Stimulated activated CD4-positive, alpha-beta T cell treated with anti-CD3 and anti-CD28 coated beads, Interleukin-15, amount 100 ng/mL, for 48 hours (primary cell): ENCODE measurements at regions not wholly inside any gene's neighbourhood (a gene's known extent, or its start where the extent isn't known, plus 50 kb on each side); places are given as distances from the start of the nearest gene placed in this dataset.

Experiments used
- DNase-seq, 2 donors: peaks; one replicate each; pipeline ENCODE4 v3.0.0-alpha.2; 2020; ENCODE audit warnings: low read depth in 2 of 2

GRCh38 chr17:12438212-12438611 lies 227.5 kb upstream of the MYOCD start:
- no peak for DNase-seq

DNA sequence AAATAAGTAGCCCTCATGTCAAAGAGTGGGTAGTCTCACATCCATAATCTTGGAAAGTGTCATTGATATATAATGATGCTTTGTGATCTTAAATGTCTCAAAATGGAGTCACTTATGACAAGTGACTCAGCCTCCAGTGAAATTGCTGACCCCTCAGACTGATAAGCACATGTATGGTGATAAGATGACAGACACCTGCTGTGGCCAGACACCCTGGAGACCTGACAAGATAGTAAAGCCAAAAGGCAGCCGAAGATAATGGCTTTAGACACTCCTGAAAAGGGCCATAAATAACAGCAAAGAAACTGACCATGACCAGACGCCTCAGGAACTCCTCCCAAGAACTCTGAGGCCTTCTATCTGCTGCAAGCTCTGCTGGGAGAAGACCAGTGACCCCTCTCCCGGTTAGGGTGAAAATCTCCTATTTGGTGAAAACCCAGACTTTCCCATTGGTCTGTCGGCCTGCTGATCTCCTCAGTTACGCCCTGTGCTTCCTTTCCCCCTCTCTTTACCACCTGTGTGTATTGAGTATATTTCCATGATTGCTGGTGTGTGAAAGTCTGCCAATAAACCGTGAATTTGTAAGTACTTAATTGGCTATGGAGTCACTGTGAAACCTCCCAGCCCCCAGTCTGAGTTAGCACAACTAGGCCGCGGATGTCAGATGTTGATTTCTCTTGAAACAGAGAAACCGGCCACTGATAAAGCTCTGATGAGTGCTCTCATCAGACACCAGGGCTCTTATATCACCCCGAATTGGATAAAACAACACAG lies 226.7 kb upstream of the MYOCD start:
- no peak for DNase-seq

DNA sequence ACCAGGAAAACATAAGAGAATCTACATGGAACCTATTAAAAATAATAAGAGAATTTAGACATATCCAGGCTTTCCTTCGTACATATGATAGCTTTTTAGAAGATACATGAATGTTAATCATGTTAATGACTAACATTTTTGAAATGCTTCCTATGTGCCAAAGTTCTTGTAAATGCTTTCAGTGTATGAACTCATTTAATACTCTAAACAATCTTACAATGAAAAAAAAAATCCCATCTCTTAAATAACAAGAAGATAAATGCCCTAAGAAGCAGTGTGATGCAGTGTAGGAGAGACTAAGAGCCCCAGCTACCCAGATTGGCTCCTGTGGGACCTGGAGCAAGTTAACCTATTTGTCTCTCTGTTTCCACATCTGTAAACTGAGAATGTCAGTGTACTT lies 220.4 kb upstream of the MYOCD start:
- no peak for DNase-seq

- no peak for DNase-seq
Observed at GRCh38 chr17:12457493-12457892, 208.2 kb upstream of the MYOCD start.

GRCh38 chr17:12459736-12460135 lies 206.0 kb upstream of the MYOCD start:
- no peak for DNase-seq

DNA sequence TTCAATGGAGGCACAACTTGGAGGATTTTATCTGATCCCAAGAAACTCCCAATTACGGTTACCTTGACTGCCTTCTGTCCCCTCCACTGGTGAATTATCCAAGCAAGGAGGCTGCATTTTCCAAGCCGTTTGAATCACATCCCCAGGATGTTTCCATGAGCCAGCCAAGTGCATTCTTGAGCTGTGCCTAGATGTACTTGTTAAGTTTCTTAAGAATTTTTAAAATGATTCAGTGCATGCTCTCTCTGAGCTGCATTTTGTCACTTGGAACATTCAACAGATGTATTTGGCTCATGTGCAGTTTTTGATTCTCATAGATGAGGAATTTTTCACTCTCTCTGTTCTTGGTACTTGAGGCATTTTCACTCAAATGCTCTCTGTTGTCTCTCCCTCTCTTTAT lies 202.6 kb upstream of the MYOCD start:
- DNase-seq = no peak

GRCh38 chr17:12472252-12473173 lies 193.2 kb upstream of the MYOCD start:
- no peak for DNase-seq

DNA sequence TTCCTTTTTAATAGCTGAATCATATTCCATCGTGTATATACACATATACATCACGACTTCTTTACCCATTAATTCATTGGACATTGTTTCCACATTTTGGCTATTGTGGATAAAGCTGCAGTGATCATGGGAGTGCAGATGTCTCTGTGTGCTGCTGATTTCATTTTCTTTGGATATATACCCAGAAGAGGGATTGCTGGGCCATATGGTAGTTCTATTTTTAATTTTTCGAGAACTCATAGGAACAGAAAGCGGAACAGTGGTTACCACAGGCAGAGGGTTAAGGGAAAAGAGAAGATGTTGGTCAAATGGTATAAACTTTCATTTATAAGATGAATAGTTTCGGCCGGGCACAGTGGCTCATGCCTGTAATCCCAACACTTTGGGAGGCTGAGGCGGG lies 187.4 kb upstream of the MYOCD start:
- DNase-seq = no peak

- DNase-seq = no peak
Observed at GRCh38 chr17:12485361-12485906, 180.3 kb upstream of the MYOCD start.

- DNase-seq = no peak
Observed at GRCh38 chr17:12489325-12489724, 176.4 kb upstream of the MYOCD start.

DNA sequence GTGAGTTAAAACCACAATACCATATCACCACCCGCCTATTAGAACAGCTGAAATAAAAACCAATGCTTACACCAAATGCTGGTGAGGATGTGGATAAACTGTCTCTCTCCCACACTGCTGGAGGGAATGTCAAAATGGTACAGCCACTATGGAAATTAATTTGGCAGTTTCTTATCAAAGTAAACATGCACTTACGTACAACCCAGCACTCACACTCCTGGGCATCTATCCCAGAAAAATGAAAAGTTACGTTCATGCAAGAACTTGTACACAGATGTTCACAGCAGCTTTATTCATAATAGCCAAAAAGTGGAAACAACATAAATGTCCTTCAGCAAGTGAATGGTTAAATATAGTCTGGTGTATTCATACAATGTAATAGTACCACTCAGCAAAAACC lies 173.2 kb upstream of the MYOCD start:
- no peak for DNase-seq

- DNase-seq = no peak
Observed at GRCh38 chr17:12505866-12506265, 159.8 kb upstream of the MYOCD start.

DNA sequence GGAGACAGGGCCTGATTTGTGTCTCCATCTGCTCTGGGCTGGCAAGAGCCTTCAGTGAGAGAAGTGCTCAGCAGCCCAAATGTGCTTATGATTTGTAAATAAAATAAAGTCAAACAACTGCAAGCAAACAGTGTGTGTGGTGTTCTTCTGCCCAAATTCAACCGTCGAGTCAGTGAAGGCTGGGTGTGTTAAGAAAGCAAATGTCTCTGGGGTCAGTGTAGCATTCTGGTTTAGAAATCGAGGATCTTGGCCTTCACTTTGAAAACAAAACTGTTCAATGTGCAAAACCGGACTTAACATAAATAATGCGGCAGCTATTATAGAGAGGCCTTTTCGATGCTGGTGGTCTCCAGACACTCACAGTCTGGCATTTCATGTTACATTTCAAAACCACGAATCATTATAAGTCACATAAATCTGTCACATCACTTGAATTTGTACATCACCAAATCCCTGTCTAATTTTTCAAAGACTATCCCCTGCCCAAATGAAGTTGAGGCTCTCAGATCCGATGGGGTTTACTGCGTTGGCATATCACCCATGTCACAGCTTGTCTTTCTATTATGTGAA lies 158.6 kb upstream of the MYOCD start:
- DNase-seq = no peak

DNA sequence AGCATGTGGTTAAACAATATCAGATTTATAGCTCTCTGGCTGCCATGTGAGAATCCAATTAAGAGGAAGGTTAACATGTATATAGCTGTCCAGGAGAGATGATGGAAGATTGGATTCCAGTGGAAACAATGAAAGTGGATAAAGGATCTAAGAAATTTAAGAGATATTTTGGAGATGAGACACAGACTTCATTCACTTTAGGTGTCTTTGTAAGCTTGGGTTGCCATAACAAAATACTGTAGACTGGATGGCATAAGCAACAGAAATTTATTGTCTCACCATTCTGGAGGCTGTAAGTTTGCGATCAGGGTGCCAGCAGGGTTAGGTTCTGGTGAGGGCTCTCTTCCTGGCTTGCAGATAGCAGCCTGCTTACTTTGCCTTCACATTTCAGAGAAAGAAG lies 155.9 kb upstream of the MYOCD start:
- no peak for DNase-seq

- no peak for DNase-seq
Observed at GRCh38 chr17:12510535-12510934, 155.2 kb upstream of the MYOCD start.

GRCh38 chr17:12512694-12513355 lies 152.9 kb upstream of the MYOCD start:
- DNase-seq = no peak

DNA sequence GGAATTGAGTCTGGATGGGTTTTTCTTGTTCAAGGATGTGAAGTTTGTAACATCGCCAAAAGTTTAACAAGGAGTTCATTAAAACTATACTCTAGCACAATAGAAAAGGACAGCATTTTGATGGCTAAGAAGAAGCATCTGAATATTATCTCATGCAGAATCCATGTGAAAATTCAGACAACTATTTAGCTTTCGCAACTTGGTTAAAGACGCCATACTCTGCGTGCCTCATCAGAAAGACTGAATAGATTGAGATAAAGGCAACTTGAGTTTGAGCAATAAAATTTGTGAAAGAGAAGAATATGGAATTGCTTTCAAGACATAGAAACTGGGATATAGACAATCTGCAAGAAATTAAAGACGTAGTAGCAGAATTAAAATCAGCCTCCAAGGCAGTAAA lies 151.1 kb upstream of the MYOCD start:
- DNase-seq = no peak

DNA sequence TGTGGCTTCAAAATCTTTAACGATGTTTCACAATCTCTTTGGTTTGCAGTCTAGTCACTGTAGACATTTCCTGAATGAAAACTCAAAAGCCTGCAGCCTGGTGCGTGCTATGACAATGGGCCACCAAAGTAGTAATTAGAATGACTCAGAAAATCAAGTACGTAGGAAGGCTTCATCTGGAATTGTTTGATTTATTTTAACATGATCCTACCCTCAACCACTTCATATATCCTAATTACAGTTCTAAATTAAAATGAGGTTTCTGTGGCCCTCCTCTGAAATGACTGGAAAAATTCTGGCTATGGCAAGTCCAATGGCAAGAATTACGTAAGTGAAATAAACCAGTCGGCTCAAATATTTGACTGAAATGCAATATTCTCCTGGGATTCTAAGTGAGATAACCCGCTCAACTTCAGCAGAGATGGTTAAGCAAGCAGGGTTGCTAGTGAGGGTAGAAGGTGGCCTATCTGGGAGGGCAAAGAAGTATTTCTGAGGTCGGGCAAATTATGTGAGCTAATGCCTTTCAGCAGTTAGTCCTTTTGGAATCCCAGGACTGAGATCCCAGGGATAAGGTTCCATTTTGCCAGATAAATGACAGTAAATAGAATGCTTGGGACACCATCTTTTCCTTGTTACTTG lies 145.6 kb upstream of the MYOCD start:
- no peak for DNase-seq

DNA sequence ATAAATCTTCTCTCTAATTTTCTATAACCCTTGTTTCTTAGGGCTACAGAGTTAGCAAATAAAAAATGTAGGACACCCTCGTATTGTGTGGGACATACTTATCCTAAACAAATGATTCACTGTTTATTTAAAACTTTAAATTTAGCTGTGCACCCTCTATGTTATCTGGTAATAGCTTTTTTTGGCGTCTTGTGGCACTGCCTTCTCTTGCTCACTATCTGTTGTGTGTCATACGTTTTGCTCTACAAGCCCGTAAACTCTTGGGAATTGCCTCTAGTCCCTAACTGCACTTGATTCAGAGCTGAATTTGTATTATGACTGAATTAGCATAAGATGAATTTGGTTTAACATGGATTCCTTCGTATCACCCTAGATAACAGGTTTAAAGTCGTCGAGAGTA lies 144.3 kb upstream of the MYOCD start:
- DNase-seq = no peak

DNA sequence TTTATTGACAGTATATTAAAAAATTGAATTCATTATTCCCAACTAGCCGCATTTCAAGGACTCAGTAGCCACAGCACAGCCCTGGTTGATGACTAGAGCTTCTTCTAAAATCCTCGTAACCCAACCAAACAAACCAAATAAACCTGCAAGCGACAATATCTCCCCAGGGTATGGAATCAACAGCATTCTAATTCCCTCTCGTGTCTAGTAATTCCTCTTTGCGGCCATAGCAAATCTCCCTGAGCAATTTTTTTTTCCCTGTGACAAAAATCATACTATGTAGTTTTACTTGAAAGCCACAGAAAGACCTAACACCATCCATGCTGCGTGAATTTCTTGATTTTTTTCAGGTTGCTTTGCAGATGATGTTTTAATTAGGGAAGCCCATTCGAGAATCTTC lies 143.4 kb upstream of the MYOCD start:
- DNase-seq = no peak

- DNase-seq = no peak
Observed at GRCh38 chr17:12522743-12523183, 142.9 kb upstream of the MYOCD start.
